Smooth muscle cell (in vitro differentiated cells): ENCODE measurements at regions not wholly inside any gene's neighbourhood (a gene's known extent, or its start where the extent isn't known, plus 50 kb on each side); places are given as distances from the start of the nearest gene placed in this dataset.

Experiments
- DNase-seq: peaks from one replicate; lab custom pipeline; 2025; ENCODE audit not compliant: unreplicated experiment; lab: John Stamatoyannopoulos, UW
- H2AFZ ChIP-seq: fragments of 200-600 bp; sonication (generic); 2 replicates; pipeline ENCODE4 v1.6.0; 2016; ENCODE audit warnings: antibody characterized with exemption, low read depth, mild to moderate bottlenecking
- H3F3A ChIP-seq: fragments of 200-600 bp; sonication (generic); 2 replicates; pipeline ENCODE4 v1.6.0; 2017; ENCODE audit warnings: antibody characterized with exemption, low read depth
- H3K27ac ChIP-seq: fragments of 200-600 bp; sonication (generic); 2 replicates; pipeline ENCODE4 v1.5.1; 2016; ENCODE audit warnings: low read depth, mild to moderate bottlenecking
- H3K27me3 ChIP-seq: fragments of 200-600 bp; sonication (generic); 2 replicates; pipeline ENCODE4 v1.6.1; 2016; ENCODE audit warnings: low read depth, mild to moderate bottlenecking
- H3K36me3 ChIP-seq: fragments of 200-600 bp; sonication (generic); 2 replicates; pipeline ENCODE4 v1.5.1; 2016; ENCODE audit warnings: low read depth
- H3K4me1 ChIP-seq: fragments of 200-600 bp; sonication (generic); 2 replicates; pipeline ENCODE4 v1.5.1; 2016; ENCODE audit warnings: low read depth
- H3K4me2 ChIP-seq: fragments of 200-600 bp; sonication (generic); 2 replicates; pipeline ENCODE4 v1.6.0; 2016; ENCODE audit warnings: mild to moderate bottlenecking
- H3K4me3 ChIP-seq: fragments of 200-600 bp; sonication (generic); 2 replicates; pipeline ENCODE4 v1.5.1; 2016; ENCODE audit warnings: mild to moderate bottlenecking
- H3K79me2 ChIP-seq: fragments of 200-600 bp; sonication (generic); 2 replicates; pipeline ENCODE4 v1.6.0; 2016; ENCODE audit warnings: low read depth, mild to moderate bottlenecking
- H3K9ac ChIP-seq: fragments of 200-600 bp; sonication (generic); 2 replicates; pipeline ENCODE4 v1.6.0; 2016; ENCODE audit warnings: low read depth
- H3K9me3 ChIP-seq: fragments of 200-600 bp; sonication (generic); replicated peaks from 2 replicates; pipeline ENCODE4 v1.5.1; 2016; ENCODE audit warnings: low read depth
- H4K20me1 ChIP-seq: fragments of 200-600 bp; sonication (generic); 2 replicates; pipeline ENCODE4 v1.6.0; 2016; ENCODE audit warnings: low read depth
- CTCF ChIP-seq: fragments of 200-600 bp; sonication (generic); IDR thresholded peaks from 2 replicates; pipeline ENCODE4 v1.5.1; 2017; ENCODE audit warnings: borderline replicate concordance, mild to moderate bottlenecking, antibody characterized with exemption; ENCODE audit not compliant: insufficient read depth, poor library complexity, severe bottlenecking
- WGBS: methylation state at CpG from one replicate; pipeline ENCODE4 v1.1.7; 2016; ENCODE audit warnings: low lambda C conversion rate; 5-methylcytosine and 5-hydroxymethylcytosine counted together

GRCh38 chr12:13450231-13451080 lies 253.9 kb downstream of the EMP1 start:
- no peak for TF ChIP-seq CTCF
- H3K36me3 ChIP-seq, result no peaks in the 10 kb centered on the region
- no peak overlapping the region for H3K9ac ChIP-seq
- WGBS, result 94% methylated on average over 2 of the region's 2 CpGs
- DNase-seq, result no peak
- H3K27ac ChIP-seq, result no peak overlapping the region
- no peaks in the 10 kb centered on the region for H3K27me3 ChIP-seq
- H4K20me1 ChIP-seq, result no peaks in the 10 kb centered on the region
- H3K9me3 ChIP-seq, result no peaks in the 10 kb centered on the region
- no peak overlapping the region for H2AFZ ChIP-seq
- no peaks in the 10 kb centered on the region for H3K4me1 ChIP-seq
- no peak overlapping the region for H3K4me3 ChIP-seq
- no peak overlapping the region for H3K4me2 ChIP-seq
- H3F3A ChIP-seq, result no peaks in the 10 kb centered on the region
- no peaks in the 10 kb centered on the region for H3K79me2 ChIP-seq

DNA sequence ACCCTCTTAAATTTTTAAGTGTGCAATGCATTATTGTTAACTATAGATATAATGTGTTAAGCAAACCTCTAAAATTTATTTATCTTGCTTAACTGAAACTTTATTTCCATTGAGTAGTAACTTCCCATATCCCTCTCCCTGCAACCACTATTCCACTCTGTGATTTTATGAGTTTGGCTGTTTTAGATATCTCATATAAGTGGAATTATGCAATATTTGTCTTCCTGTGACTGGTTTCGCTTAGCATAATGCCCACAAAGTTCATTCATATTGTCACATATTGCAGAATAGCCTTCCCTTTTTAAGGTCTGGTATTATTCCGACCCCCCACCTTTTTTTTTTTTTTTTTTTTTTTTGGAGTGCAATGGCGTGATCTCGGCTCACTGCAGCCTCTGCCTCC lies 247.6 kb downstream of the EMP1 start:
- no peaks in the 10 kb centered on the region for H3K79me2 ChIP-seq
- H2AFZ ChIP-seq, result no peak overlapping the region
- TF ChIP-seq CTCF, result no peak
- no peak for DNase-seq
- no peak overlapping the region for H3K27ac ChIP-seq
- H3F3A ChIP-seq, result no peaks in the 10 kb centered on the region
- no peaks in the 10 kb centered on the region for H4K20me1 ChIP-seq
- H3K9ac ChIP-seq, result no peak overlapping the region
- no peak overlapping the region for H3K4me3 ChIP-seq
- H3K4me2 ChIP-seq, result no peak overlapping the region
- H3K9me3 ChIP-seq, result no peaks in the 10 kb centered on the region
- H3K36me3 ChIP-seq, result no peaks in the 10 kb centered on the region
- no peaks in the 10 kb centered on the region for H3K4me1 ChIP-seq
- no peaks in the 10 kb centered on the region for H3K27me3 ChIP-seq
- 86% methylated on average over 4 of the region's 4 CpGs for WGBS

DNA sequence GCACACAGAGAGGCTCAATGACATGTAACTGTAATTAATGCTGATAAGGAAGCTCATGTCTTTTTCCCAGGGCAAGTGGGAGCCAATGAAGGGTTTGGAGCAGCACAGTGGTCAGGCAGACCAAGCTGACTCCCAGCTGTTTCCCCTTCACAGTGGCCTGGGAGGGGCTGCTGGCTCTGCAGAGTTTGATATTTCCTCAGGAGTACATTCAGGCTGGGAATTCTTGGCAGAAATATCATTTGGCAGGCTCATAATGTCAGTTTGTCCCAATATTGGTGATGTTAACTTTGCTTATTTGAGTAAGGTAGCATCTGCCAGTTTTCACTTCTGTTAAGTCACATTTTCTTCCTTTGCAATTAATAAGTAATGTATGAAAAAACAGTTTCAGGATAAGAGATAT lies 247.0 kb downstream of the EMP1 start:
- no peaks in the 10 kb centered on the region for H4K20me1 ChIP-seq
- no peaks in the 10 kb centered on the region for H3K9me3 ChIP-seq
- H3K27ac ChIP-seq, result no peak overlapping the region
- H3F3A ChIP-seq, result no peaks in the 10 kb centered on the region
- H3K4me2 ChIP-seq, result no peak overlapping the region
- no peak overlapping the region for H2AFZ ChIP-seq
- no peak for DNase-seq
- no peaks in the 10 kb centered on the region for H3K4me1 ChIP-seq
- no peaks in the 10 kb centered on the region for H3K79me2 ChIP-seq
- no peak overlapping the region for H3K4me3 ChIP-seq
- H3K9ac ChIP-seq, result no peak overlapping the region
- H3K36me3 ChIP-seq, result no peaks in the 10 kb centered on the region
- no peaks in the 10 kb centered on the region for H3K27me3 ChIP-seq
- TF ChIP-seq CTCF, result no peak

DNA sequence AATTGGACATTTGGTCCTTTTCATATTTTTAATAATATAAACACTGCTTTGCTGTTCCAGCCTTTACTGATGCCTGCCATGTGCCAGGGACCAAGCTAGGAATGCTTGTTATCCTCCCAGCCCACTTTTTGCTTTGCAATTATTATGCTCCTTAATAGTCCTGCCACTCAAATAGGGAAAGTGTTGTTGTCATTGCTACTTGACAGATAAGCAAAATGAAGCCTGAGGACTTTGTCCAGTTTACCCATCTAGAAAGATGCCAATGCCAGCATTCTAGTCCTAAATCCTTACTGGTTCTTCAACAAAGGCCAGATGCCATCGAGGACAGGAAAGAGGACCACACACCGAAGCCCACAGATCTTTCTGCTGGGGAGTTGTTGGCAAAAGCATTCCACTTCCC lies 246.5 kb downstream of the EMP1 start:
- Histone ChIP-seq H3F3A (peaks cover under 1% of the 10 kb centered on the region), H3K79me2 (no peaks in the 10 kb centered on the region), H2AFZ (no peak overlapping the region), H3K4me1 (no peaks in the 10 kb centered on the region), H4K20me1 (no peaks in the 10 kb centered on the region), H3K9me3 (no peaks in the 10 kb centered on the region), H3K36me3 (no peaks in the 10 kb centered on the region), H3K4me3 (no peak overlapping the region), H3K4me2 (no peak overlapping the region), H3K27ac (no peak overlapping the region), H3K27me3 (no peaks in the 10 kb centered on the region), H3K9ac (no peak overlapping the region)
- WGBS, result 98% methylated on average over 2 of the region's 2 CpGs
- no peak for DNase-seq
- no peak for TF ChIP-seq CTCF
